Neural cell (in vitro differentiated cells): ENCODE measurements at regions not wholly inside any gene's neighbourhood (a gene's known extent, or its start where the extent isn't known, plus 50 kb on each side); places are given as distances from the start of the nearest gene placed in this dataset.

Experiments
- H2AFZ ChIP-seq: fragments of 200-600, 300-800 bp; sonication (generic), shearing (Covaris generic); 2 replicates; pipeline ENCODE4 v1.6.0; 2014; ENCODE audit warnings: low read depth, mild to moderate bottlenecking, antibody characterized with exemption, low read length, moderate library complexity
- H3F3A ChIP-seq: fragments of 200-600 bp; shearing (Covaris generic); 2 replicates; pipeline ENCODE4 v1.6.1; 2016; ENCODE audit warnings: mild to moderate bottlenecking, moderate library complexity, mixed read lengths, antibody characterized with exemption, low read length; ENCODE audit not compliant: insufficient read depth, poor library complexity, severe bottlenecking
- H3K27ac ChIP-seq: fragments of 200-600, 300-800 bp; sonication (generic), shearing (Covaris generic); 2 replicates; pipeline ENCODE4 v1.5.1; 2014; ENCODE audit warnings: mild to moderate bottlenecking, low read length, moderate library complexity
- H3K27me3 ChIP-seq: fragments of 300-800, 200-600 bp; sonication (generic), shearing (Covaris generic); 2 replicates; pipeline ENCODE4 v1.6.0; 2014; ENCODE audit warnings: mild to moderate bottlenecking, low read depth, low read length, moderate library complexity; ENCODE audit not compliant: insufficient read depth
- H3K36me3 ChIP-seq: fragments of 300-800, 200-600 bp; sonication (generic), shearing (Covaris generic); 2 replicates; pipeline ENCODE4 v1.5.1; 2014; ENCODE audit warnings: mild to moderate bottlenecking, antibody characterized with exemption, low read length, moderate library complexity; ENCODE audit not compliant: insufficient read depth
- H3K4me2 ChIP-seq: fragments of 300-800, 200-600 bp; sonication (generic), shearing (Covaris generic); 2 replicates; pipeline ENCODE4 v1.6.0; 2014; ENCODE audit warnings: mild to moderate bottlenecking, low read length
- H3K4me3 ChIP-seq: fragments of 300-800, 200-600 bp; sonication (generic), shearing (Covaris generic); 2 replicates; pipeline ENCODE4 v1.5.1; 2014; ENCODE audit warnings: mild to moderate bottlenecking, low read length, moderate library complexity
- H3K79me2 ChIP-seq: fragments of 200-600 bp; shearing (Covaris generic); replicated peaks from 2 replicates; pipeline ENCODE4 v1.6.0; 2014; ENCODE audit warnings: mild to moderate bottlenecking, low read length, moderate library complexity; ENCODE audit not compliant: insufficient read depth
- H3K9ac ChIP-seq: fragments of 300-800, 200-600 bp; sonication (generic), shearing (Covaris generic); 2 replicates; pipeline ENCODE4 v1.6.1; 2016; ENCODE audit warnings: mild to moderate bottlenecking, low read length, mixed read lengths
- H3K9me2 ChIP-seq: fragments of 200-600 bp; shearing (Covaris generic); 2 replicates; pipeline ENCODE4 v1.6.1; 2016; ENCODE audit warnings: mild to moderate bottlenecking, low read length, mixed read lengths; ENCODE audit not compliant: insufficient read depth
- H3K9me3 ChIP-seq: fragments of 200-600, 300-800 bp; sonication (generic), shearing (Covaris generic); 2 replicates; pipeline ENCODE4 v1.6.1; 2016; ENCODE audit warnings: mild to moderate bottlenecking, mixed run types, low read length, moderate library complexity, mixed read lengths
- H4K20me1 ChIP-seq: fragments of 200-600 bp; shearing (Covaris generic); 2 replicates; pipeline ENCODE4 v1.6.1; 2016; ENCODE audit warnings: mild to moderate bottlenecking, mixed run types; ENCODE audit not compliant: insufficient read depth
- CTCF ChIP-seq: fragments of 450-650 bp; IDR thresholded peaks from 2 replicates; pipeline ENCODE4 v1.5.1; 2014; ENCODE audit warnings: antibody characterized with exemption, mild to moderate bottlenecking, moderate library complexity; ENCODE audit not compliant: poor library complexity, severe bottlenecking
- EP300 ChIP-seq: fragments of 450-650 bp; conservative IDR thresholded peaks from 2 replicates; pipeline ENCODE4 v1.6.1; 2014; ENCODE audit warnings: antibody characterized with exemption, mild to moderate bottlenecking, moderate library complexity; ENCODE audit not compliant: poor library complexity, severe bottlenecking
- EZH2 ChIP-seq: fragments of 200-600, 300-800 bp; shearing (Covaris generic), sonication (generic); IDR thresholded peaks from 2 replicates; pipeline ENCODE4 v1.6.1; 2014; ENCODE audit warnings: antibody characterized with exemption, low read length, borderline replicate concordance, mild to moderate bottlenecking; ENCODE audit not compliant: insufficient read depth, poor library complexity, severe bottlenecking
- MXI1 ChIP-seq: fragments of 450-650 bp; conservative IDR thresholded peaks from 2 replicates; pipeline ENCODE4 v1.6.1; 2014; ENCODE audit warnings: antibody characterized with exemption, mild to moderate bottlenecking; ENCODE audit not compliant: poor library complexity, severe bottlenecking
- POLR2AphosphoS5 ChIP-seq: IDR thresholded peaks from 2 replicates; pipeline ENCODE4 v1.6.1; 2012
- RAD21 ChIP-seq: fragments of 450-650 bp; conservative IDR thresholded peaks from 2 replicates; pipeline ENCODE4 v1.6.1; 2014; ENCODE audit warnings: antibody characterized with exemption, mild to moderate bottlenecking, moderate library complexity
- REST ChIP-seq: IDR thresholded peaks from 2 replicates; pipeline ENCODE4 v1.6.1; 2012; ENCODE audit warnings: borderline replicate concordance
- SMC3 ChIP-seq: fragments of 450-650 bp; conservative IDR thresholded peaks from 2 replicates; pipeline ENCODE4 v1.6.1; 2014; ENCODE audit warnings: antibody characterized with exemption, mild to moderate bottlenecking, moderate library complexity; ENCODE audit not compliant: poor library complexity
- TAF1 ChIP-seq: IDR thresholded peaks from 2 replicates; pipeline ENCODE4 v1.6.1; 2012; ENCODE audit warnings: low read depth

GRCh38 chr20:24112360-24112759, 123.8 kb upstream of the GGTLC1 start:
- H3K4me3 ChIP-seq, result no peak overlapping the region
- H3K4me2 ChIP-seq, result no peak overlapping the region
- H2AFZ ChIP-seq, result no peak overlapping the region
- H3K9ac ChIP-seq, result no peak overlapping the region
- TF ChIP-seq POLR2AphosphoS5 (no peak), SMC3 (no peak), EP300 (no peak), RAD21 (no peak), MXI1 (no peak), TAF1 (no peak), EZH2 (no peak), CTCF (no peak), REST (no peak)
- no peaks in the 10 kb centered on the region for H4K20me1 ChIP-seq
- no peak overlapping the region for H3K27ac ChIP-seq
- H3K79me2 ChIP-seq, result no peaks in the 10 kb centered on the region
- H3K27me3 ChIP-seq, result no peaks in the 10 kb centered on the region
- H3K36me3 ChIP-seq, result no peaks in the 10 kb centered on the region
- H3K9me3 ChIP-seq, result no peaks in the 10 kb centered on the region
- no peaks in the 10 kb centered on the region for H3F3A ChIP-seq
- H3K9me2 ChIP-seq, result no peaks in the 10 kb centered on the region

- Histone ChIP-seq H3K4me2 (no peak overlapping the region), H3K27ac (no peak overlapping the region), H3K9me3 (no peaks in the 10 kb centered on the region), H3K36me3 (no peaks in the 10 kb centered on the region), H3K9ac (no peak overlapping the region), H3K27me3 (no peaks in the 10 kb centered on the region), H3K9me2 (no peaks in the 10 kb centered on the region), H3K79me2 (no peaks in the 10 kb centered on the region), H4K20me1 (no peaks in the 10 kb centered on the region), H3K4me3 (no peak overlapping the region), H3F3A (no peaks in the 10 kb centered on the region), H2AFZ (no peak overlapping the region)
- no peak for TF ChIP-seq MXI1
- no peak for TF ChIP-seq RAD21
- no peak for TF ChIP-seq EP300
- no peak for TF ChIP-seq SMC3
Observed at GRCh38 chr20:24111858-24112257, 123.3 kb upstream of the GGTLC1 start.

- H4K20me1 ChIP-seq, result no peaks in the 10 kb centered on the region
Observed at GRCh38 chr20:24109537-24109936, 121.0 kb upstream of the GGTLC1 start.

More at GRCh38 chr20:24109537-24109936, 121.0 kb upstream of the GGTLC1 start:
- H3K27me3 ChIP-seq, result no peaks in the 10 kb centered on the region
- H3K36me3 ChIP-seq, result no peaks in the 10 kb centered on the region
- no peak overlapping the region for H3K4me3 ChIP-seq
- no peak overlapping the region for H3K27ac ChIP-seq
- H3K9ac ChIP-seq, result no peak overlapping the region
- no peak overlapping the region for H2AFZ ChIP-seq
- H3K9me2 ChIP-seq, result no peaks in the 10 kb centered on the region
- H3K9me3 ChIP-seq, result no peaks in the 10 kb centered on the region
- no peak overlapping the region for H3K4me2 ChIP-seq
- no peaks in the 10 kb centered on the region for H3K79me2 ChIP-seq
- no peak for TF ChIP-seq POLR2AphosphoS5
- no peak for TF ChIP-seq TAF1
- TF ChIP-seq EZH2, result no peak
- TF ChIP-seq SMC3, result no peak
- no peak for TF ChIP-seq EP300
- no peak for TF ChIP-seq MXI1
- TF ChIP-seq RAD21, result no peak
- TF ChIP-seq CTCF, result no peak
- no peak for TF ChIP-seq REST
- no peaks in the 10 kb centered on the region for H3F3A ChIP-seq
